H9 (cell line): ENCODE measurements at regions not wholly inside any gene's neighbourhood (a gene's known extent, or its start where the extent isn't known, plus 50 kb on each side); places are given as distances from the start of the nearest gene placed in this dataset.

ENCODE experiments used
- DNase-seq: peaks from one replicate; pipeline ENCODE4 v3.0.0-alpha.2; 2017
- H2AFZ ChIP-seq: one replicate; pipeline ENCODE4 v1.6.1; 2013; ENCODE audit warnings: mild to moderate bottlenecking, low read length, control low read depth, moderate library complexity
- H2AK5ac ChIP-seq: 2 replicates; pipeline ENCODE4 v1.6.1; 2013; ENCODE audit warnings: low read length, control low read depth, mixed read lengths; ENCODE audit not compliant: insufficient read length
- H2BK120ac ChIP-seq: one replicate; pipeline ENCODE4 v1.6.1; 2013; ENCODE audit warnings: low read depth, mild to moderate bottlenecking, low read length, control low read depth, inconsistent platforms; ENCODE audit not compliant: poor library complexity, severe bottlenecking
- H2BK12ac ChIP-seq: 2 replicates; pipeline ENCODE4 v1.6.1; 2013; ENCODE audit warnings: low read length, control low read depth, mixed read lengths, low read depth; ENCODE audit not compliant: insufficient read length
- H2BK15ac ChIP-seq: 2 replicates; pipeline ENCODE4 v1.6.1; 2013; ENCODE audit warnings: low read depth, low read length, control low read depth
- H2BK20ac ChIP-seq: one replicate; pipeline ENCODE4 v1.6.1; 2013; ENCODE audit warnings: low read depth, mild to moderate bottlenecking, low read length, control low read depth, inconsistent platforms; ENCODE audit not compliant: poor library complexity, severe bottlenecking
- H2BK5ac ChIP-seq: 2 replicates; pipeline ENCODE4 v1.6.1; 2013; ENCODE audit warnings: low read length, control low read depth, mixed read lengths; ENCODE audit not compliant: insufficient read length
- H3K14ac ChIP-seq: 2 replicates; pipeline ENCODE4 v1.6.1; 2013; ENCODE audit warnings: low read length, control low read depth; ENCODE audit not compliant: insufficient read depth
- H3K18ac ChIP-seq: 2 replicates; pipeline ENCODE4 v1.6.1; 2013; ENCODE audit warnings: low read depth, mild to moderate bottlenecking, mixed read lengths, low read length, control low read depth; ENCODE audit not compliant: insufficient read length
- H3K23ac ChIP-seq: 2 replicates; pipeline ENCODE4 v1.6.1; 2013; ENCODE audit warnings: low read length, control low read depth, mixed read lengths, low read depth; ENCODE audit not compliant: insufficient read length
- H3K23me2 ChIP-seq: 2 replicates; pipeline ENCODE4 v1.6.1; 2013; ENCODE audit warnings: low read depth, mild to moderate bottlenecking, mixed read lengths, low read length, control low read depth; ENCODE audit not compliant: insufficient read length, poor library complexity, severe bottlenecking
- H3K27ac ChIP-seq: 2 replicates; pipeline ENCODE4 v1.5.1; 2013; ENCODE audit warnings: low read length, control low read depth, mixed read lengths, low read depth; ENCODE audit not compliant: insufficient read length
- H3K27me3 ChIP-seq: 2 replicates; pipeline ENCODE4 v1.6.1; 2013; ENCODE audit warnings: low read length, control low read depth, inconsistent platforms; ENCODE audit not compliant: insufficient read depth
- H3K4ac ChIP-seq: 2 replicates; pipeline ENCODE4 v1.6.1; 2013; ENCODE audit warnings: low read depth, mild to moderate bottlenecking, control low read depth, inconsistent platforms, low read length, moderate library complexity
- H3K4me1 ChIP-seq: 2 replicates; pipeline ENCODE4 v1.6.1; 2013; ENCODE audit warnings: low read length, control low read depth, inconsistent platforms; ENCODE audit not compliant: insufficient read depth
- H3K4me2 ChIP-seq: 2 replicates; pipeline ENCODE4 v1.6.1; 2013; ENCODE audit warnings: low read length, control low read depth, mixed read lengths; ENCODE audit not compliant: insufficient read length, insufficient read depth
- H3K56ac ChIP-seq: 2 replicates; pipeline ENCODE4 v1.6.1; 2013; ENCODE audit warnings: low read depth, mild to moderate bottlenecking, mixed read lengths, low read length, control low read depth; ENCODE audit not compliant: insufficient read length
- H3K79me1 ChIP-seq: 2 replicates; pipeline ENCODE4 v1.6.1; 2013; ENCODE audit warnings: low read depth, mild to moderate bottlenecking, moderate library complexity, low read length, control low read depth, inconsistent platforms; ENCODE audit not compliant: insufficient read depth, poor library complexity, severe bottlenecking
- H3K79me2 ChIP-seq: 2 replicates; pipeline ENCODE4 v1.6.1; 2013; ENCODE audit warnings: low read length, control low read depth, inconsistent platforms; ENCODE audit not compliant: insufficient read depth
- H3K9ac ChIP-seq: 2 replicates; pipeline ENCODE4 v1.6.1; 2013; ENCODE audit warnings: low read length, control low read depth, mixed read lengths; ENCODE audit not compliant: insufficient read length; ENCODE audit errors: extremely low read depth
- H3K9me3 ChIP-seq: one replicate; pipeline ENCODE4 v1.6.1; 2013; ENCODE audit warnings: low read depth, low read length, inconsistent platforms; ENCODE audit not compliant: control insufficient read depth
- H3T11ph ChIP-seq: one replicate; pipeline ENCODE4 v1.6.1; 2013; ENCODE audit warnings: mild to moderate bottlenecking, low read length, control low read depth, inconsistent platforms
- H4K20me1 ChIP-seq: one replicate; pipeline ENCODE4 v1.6.1; 2013; ENCODE audit not compliant: control insufficient read depth, insufficient read length, insufficient read depth
- H4K5ac ChIP-seq: 2 replicates; pipeline ENCODE4 v1.6.1; 2013; ENCODE audit warnings: low read depth, mild to moderate bottlenecking, mixed read lengths, low read length, control low read depth; ENCODE audit not compliant: insufficient read length
- H4K8ac ChIP-seq: replicated peaks from 2 replicates; pipeline ENCODE4 v1.6.1; 2013; ENCODE audit warnings: low read length, control low read depth, mixed read lengths, low read depth; ENCODE audit not compliant: insufficient read length
- H4K91ac ChIP-seq: 2 replicates; pipeline ENCODE4 v1.6.1; 2013; ENCODE audit warnings: low read depth, mild to moderate bottlenecking, moderate library complexity, mixed read lengths, low read length, control low read depth; ENCODE audit not compliant: insufficient read length
- H3K27ac Mint-ChIP-seq, 3 experiments: 2 replicates in 2 of 3; 3 replicates in 1 of 3; pipeline ENCODE4 v1.8.0; 2020 to 2021; ENCODE audit warnings: mixed read lengths in 3 of 3, mild to moderate bottlenecking in 1 of 3, moderate library complexity in 1 of 3
- H3K27me3 Mint-ChIP-seq: 2 replicates; pipeline ENCODE4 v1.8.0; 2021; ENCODE audit warnings: low read depth, mild to moderate bottlenecking, moderate library complexity, mixed read lengths
- H3K36me3 Mint-ChIP-seq, 3 experiments: 2 replicates in 2 of 3; 3 replicates in 1 of 3; pipeline ENCODE4 v1.8.0; 2020 to 2021; ENCODE audit warnings: low read depth in 3 of 3, mixed read lengths in 3 of 3; ENCODE audit not compliant: insufficient read depth in 1 of 3
- H3K4me1 Mint-ChIP-seq, 2 experiments: 2 replicates each; pipeline ENCODE4 v1.8.0; 2020; ENCODE audit warnings: mixed read lengths in 2 of 2
- H3K4me3 Mint-ChIP-seq, 2 experiments: 2 replicates in 1 of 2; 3 replicates in 1 of 2; pipeline ENCODE4 v1.8.0; 2020 to 2021; ENCODE audit warnings: mild to moderate bottlenecking in 2 of 2, mixed read lengths in 2 of 2, moderate library complexity in 1 of 2
- H3K9me3 Mint-ChIP-seq, 2 experiments: 2 replicates in 1 of 2; 3 replicates in 1 of 2; pipeline ENCODE4 v1.8.0; 2020; ENCODE audit warnings: mild to moderate bottlenecking in 2 of 2, mixed read lengths in 2 of 2, moderate library complexity in 1 of 2
- WGBS: extraction: QIAGEN DNeasy Blood & Tissue Kit; methylation state at CpG from one replicate; pipeline ENCODE4 v1.1.7; 2013; ENCODE audit warnings: missing lambda C conversion rate, low lambda C conversion rate, mixed read lengths; ENCODE audit not compliant: insufficient read length; ENCODE audit errors: extremely low coverage; 5-methylcytosine and 5-hydroxymethylcytosine counted together
- TF ChIP-seq, protein P1 (sequence below): fragments of 200-600 bp; sonication (generic); conservative IDR thresholded peaks from 3 replicates; pipeline ENCODE4 v1.8.0; 2021; ENCODE audit warnings: antibody characterized with exemption, mild to moderate bottlenecking

DNA sequence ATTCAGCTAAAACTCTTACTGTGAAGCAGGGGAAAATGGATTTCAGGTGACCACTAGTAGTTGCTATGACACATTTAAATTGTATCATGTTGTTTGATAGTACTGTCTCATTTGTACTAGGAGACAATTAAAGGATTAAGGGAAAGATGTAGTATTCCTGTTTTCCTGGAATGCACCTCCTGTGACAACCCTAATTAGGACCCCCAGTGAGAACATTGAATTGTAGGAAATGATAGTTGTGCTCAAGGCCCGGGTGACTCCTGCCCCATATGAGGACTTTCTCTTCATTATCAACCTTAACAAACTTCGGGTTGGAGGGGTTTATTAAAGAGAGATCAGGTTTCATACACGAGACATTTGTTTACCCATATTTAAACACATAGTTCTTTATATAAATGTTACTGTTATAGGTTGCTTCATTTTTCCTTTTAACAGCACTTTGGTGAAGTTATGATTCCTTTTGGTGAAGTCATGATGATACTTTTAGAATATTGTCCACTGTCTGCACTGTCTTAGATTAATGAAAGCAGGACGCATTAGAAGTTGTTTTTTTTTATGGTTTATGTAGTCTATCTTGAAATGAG, 392.6 kb upstream of the NAALADL2 start:
- H3K27ac Mint-ChIP-seq = peak overlapping the region in 1 of 3 experiments; percentile 60; a peak in 1 of 7 replicates
- H3K14ac ChIP-seq = no peak overlapping the region
- no peak overlapping the region for H4K91ac ChIP-seq
- no peak overlapping the region for H3K18ac ChIP-seq
- no peak overlapping the region for H3K4ac ChIP-seq
- WGBS = no CpG with 5 or more reads among the region's 4 CpGs
- no peak overlapping the region for H4K5ac ChIP-seq
- no peak overlapping the region for H2BK12ac ChIP-seq
- no peak overlapping the region for H3K56ac ChIP-seq
- no peak overlapping the region for H3T11ph ChIP-seq
- H3K4me1 ChIP-seq = no peaks in the 10 kb centered on the region
- H2BK5ac ChIP-seq = no peak overlapping the region
- H3K79me1 ChIP-seq = no peaks in the 10 kb centered on the region
- no peak for DNase-seq
- peaks cover 2 to 9% (median 6%) of the 10 kb centered on the region in 3 experiments; a peak in 4 of 7 replicates for H3K36me3 Mint-ChIP-seq
- no peaks in the 10 kb centered on the region for H3K27me3 Mint-ChIP-seq
- no peak overlapping the region for H3K23ac ChIP-seq
- H2AFZ ChIP-seq = no peak overlapping the region
- no peaks in the 10 kb centered on the region for H3K23me2 ChIP-seq
- no peak overlapping the region for H3K27ac ChIP-seq
- H3K4me3 Mint-ChIP-seq = no peak overlapping the region
- no peaks in the 10 kb centered on the region for H3K9me3 ChIP-seq
- no peaks in the 10 kb centered on the region for H3K27me3 ChIP-seq
- no peak overlapping the region for H2BK15ac ChIP-seq
- H3K4me1 Mint-ChIP-seq = peaks cover 18 to 20% of the 10 kb centered on the region in 2 experiments
- no peak overlapping the region for H2BK20ac ChIP-seq
- H3K9ac ChIP-seq = no peak overlapping the region
- H4K20me1 ChIP-seq = no peaks in the 10 kb centered on the region
- TF ChIP-seq, protein P1, sequence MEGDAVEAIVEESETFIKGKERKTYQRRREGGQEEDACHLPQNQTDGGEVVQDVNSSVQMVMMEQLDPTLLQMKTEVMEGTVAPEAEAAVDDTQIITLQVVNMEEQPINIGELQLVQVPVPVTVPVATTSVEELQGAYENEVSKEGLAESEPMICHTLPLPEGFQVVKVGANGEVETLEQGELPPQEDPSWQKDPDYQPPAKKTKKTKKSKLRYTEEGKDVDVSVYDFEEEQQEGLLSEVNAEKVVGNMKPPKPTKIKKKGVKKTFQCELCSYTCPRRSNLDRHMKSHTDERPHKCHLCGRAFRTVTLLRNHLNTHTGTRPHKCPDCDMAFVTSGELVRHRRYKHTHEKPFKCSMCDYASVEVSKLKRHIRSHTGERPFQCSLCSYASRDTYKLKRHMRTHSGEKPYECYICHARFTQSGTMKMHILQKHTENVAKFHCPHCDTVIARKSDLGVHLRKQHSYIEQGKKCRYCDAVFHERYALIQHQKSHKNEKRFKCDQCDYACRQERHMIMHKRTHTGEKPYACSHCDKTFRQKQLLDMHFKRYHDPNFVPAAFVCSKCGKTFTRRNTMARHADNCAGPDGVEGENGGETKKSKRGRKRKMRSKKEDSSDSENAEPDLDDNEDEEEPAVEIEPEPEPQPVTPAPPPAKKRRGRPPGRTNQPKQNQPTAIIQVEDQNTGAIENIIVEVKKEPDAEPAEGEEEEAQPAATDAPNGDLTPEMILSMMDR = no peak
- no peak overlapping the region for H2BK120ac ChIP-seq
- H4K8ac ChIP-seq = no peak overlapping the region
- no peaks in the 10 kb centered on the region for H3K79me2 ChIP-seq
- H3K4me2 ChIP-seq = no peak overlapping the region
- no peaks in the 10 kb centered on the region for H3K9me3 Mint-ChIP-seq
- no peak overlapping the region for H2AK5ac ChIP-seq
